Neuronal stem cell (in vitro differentiated cells): ENCODE measurements at regions not wholly inside any gene's neighbourhood (a gene's known extent, or its start where the extent isn't known, plus 50 kb on each side); places are given as distances from the start of the nearest gene placed in this dataset.
A peak's percentile ranks its signal among the peaks of the same experiment; 100 is the strongest.

Experiments
- DNase-seq: peaks from one replicate; pipeline ENCODE4 v3.0.0-alpha.2; 2013; ENCODE audit warnings: low spot score
- H2AFZ ChIP-seq: one replicate; pipeline ENCODE4 v1.6.1; 2013; ENCODE audit warnings: mild to moderate bottlenecking, low read length, inconsistent platforms
- H2AK5ac ChIP-seq: 2 replicates; pipeline ENCODE4 v1.6.1; 2013; ENCODE audit warnings: low read depth, mild to moderate bottlenecking, inconsistent platforms, low read length, moderate library complexity, mixed read lengths
- H2BK120ac ChIP-seq: 2 replicates; pipeline ENCODE4 v1.6.1; 2013; ENCODE audit warnings: low read depth, mild to moderate bottlenecking, inconsistent platforms, low read length, moderate library complexity, mixed read lengths
- H2BK12ac ChIP-seq: one replicate; pipeline ENCODE4 v1.6.1; 2013; ENCODE audit warnings: low read length, inconsistent platforms
- H2BK15ac ChIP-seq: 2 replicates; pipeline ENCODE4 v1.6.1; 2013; ENCODE audit warnings: mild to moderate bottlenecking, low read length, inconsistent platforms, mixed read lengths
- H2BK5ac ChIP-seq: one replicate; pipeline ENCODE4 v1.6.1; 2013; ENCODE audit warnings: inconsistent platforms, mild to moderate bottlenecking, low read length, moderate library complexity
- H3K14ac ChIP-seq: one replicate; pipeline ENCODE4 v1.6.1; 2013; ENCODE audit warnings: low read length, inconsistent platforms
- H3K18ac ChIP-seq: 2 replicates; pipeline ENCODE4 v1.6.1; 2013; ENCODE audit warnings: low read length, inconsistent platforms
- H3K23ac ChIP-seq: 2 replicates; pipeline ENCODE4 v1.6.1; 2013; ENCODE audit warnings: low read depth, mild to moderate bottlenecking, mixed read lengths, low read length, inconsistent platforms; ENCODE audit not compliant: poor library complexity
- H3K27ac ChIP-seq: replicated peaks from 3 replicates; pipeline ENCODE4 v1.5.1; 2013; ENCODE audit warnings: low read length, inconsistent platforms
- H3K27me3 ChIP-seq, 3 experiments: 2 replicates each; pipeline ENCODE4 v1.6.1; 2013; ENCODE audit warnings: low read length in 3 of 3, mild to moderate bottlenecking in 2 of 3, inconsistent platforms in 1 of 3, low read depth in 1 of 3, mixed read lengths in 1 of 3, moderate library complexity in 1 of 3; ENCODE audit not compliant: control insufficient read depth in 3 of 3, insufficient read depth in 3 of 3
- H3K36me3 ChIP-seq, 2 donors: replicated peaks in 1 of 2; 2 replicates each; pipeline ENCODE4 v1.6.1; 2013; ENCODE audit warnings: low read length in 2 of 2; ENCODE audit not compliant: control insufficient read depth in 2 of 2, insufficient read depth in 2 of 2
- H3K4ac ChIP-seq: 2 replicates; pipeline ENCODE4 v1.6.1; 2013; ENCODE audit warnings: inconsistent platforms, mild to moderate bottlenecking, low read length, moderate library complexity
- H3K4me1 ChIP-seq, 2 donors: 1 replicate in 1 of 2; 2 replicates in 1 of 2; pipeline ENCODE4 v1.6.1; 2013; ENCODE audit warnings: low read length in 2 of 2, low read depth in 1 of 2; ENCODE audit not compliant: control insufficient read depth in 2 of 2, insufficient read depth in 1 of 2
- H3K4me2 ChIP-seq: one replicate; pipeline ENCODE4 v1.6.1; 2013; ENCODE audit warnings: mild to moderate bottlenecking, low read length, inconsistent platforms; ENCODE audit not compliant: insufficient read depth, poor library complexity, severe bottlenecking
- H3K4me3 ChIP-seq, 2 donors: 2 replicates each; pipeline ENCODE4 v1.5.1; 2013; ENCODE audit warnings: low read length in 2 of 2, mild to moderate bottlenecking in 2 of 2, inconsistent platforms in 1 of 2, moderate library complexity in 1 of 2
- H3K79me1 ChIP-seq: one replicate; pipeline ENCODE4 v1.6.1; 2013; ENCODE audit warnings: low read depth, mild to moderate bottlenecking, inconsistent platforms, low read length, moderate library complexity
- H3K9ac ChIP-seq: one replicate; pipeline ENCODE4 v1.6.1; 2013; ENCODE audit warnings: mild to moderate bottlenecking, low read depth, low read length, inconsistent platforms; ENCODE audit not compliant: poor library complexity
- H3K9me3 ChIP-seq, 2 donors: replicated peaks in 1 of 2; 2 replicates each; pipeline versions ENCODE3 to v1.6.1; 2013; ENCODE audit warnings: low read length in 2 of 2, mild to moderate bottlenecking in 2 of 2, inconsistent platforms in 1 of 2, low read depth in 1 of 2, mixed read lengths in 1 of 2, moderate library complexity in 1 of 2; ENCODE audit not compliant: control insufficient read depth in 2 of 2, insufficient read depth in 1 of 2
- H4K8ac ChIP-seq: one replicate; pipeline ENCODE4 v1.6.1; 2013; ENCODE audit warnings: low read depth, mild to moderate bottlenecking, inconsistent platforms, low read length, moderate library complexity
- H4K91ac ChIP-seq: one replicate; pipeline ENCODE4 v1.6.1; 2013; ENCODE audit warnings: low read length, low read depth, mild to moderate bottlenecking, inconsistent platforms; ENCODE audit not compliant: poor library complexity
- WGBS, 2 donors: extraction: QIAGEN DNeasy Blood & Tissue Kit; methylation state at CpG; one replicate each; pipeline ENCODE4 v1.1.7; 2013; ENCODE audit warnings: missing lambda C conversion rate in 2 of 2, mixed read lengths in 1 of 2; ENCODE audit not compliant: insufficient read length in 2 of 2, insufficient replicate concordance in 1 of 2; ENCODE audit errors: extremely low coverage in 2 of 2; 5-methylcytosine and 5-hydroxymethylcytosine counted together

DNA sequence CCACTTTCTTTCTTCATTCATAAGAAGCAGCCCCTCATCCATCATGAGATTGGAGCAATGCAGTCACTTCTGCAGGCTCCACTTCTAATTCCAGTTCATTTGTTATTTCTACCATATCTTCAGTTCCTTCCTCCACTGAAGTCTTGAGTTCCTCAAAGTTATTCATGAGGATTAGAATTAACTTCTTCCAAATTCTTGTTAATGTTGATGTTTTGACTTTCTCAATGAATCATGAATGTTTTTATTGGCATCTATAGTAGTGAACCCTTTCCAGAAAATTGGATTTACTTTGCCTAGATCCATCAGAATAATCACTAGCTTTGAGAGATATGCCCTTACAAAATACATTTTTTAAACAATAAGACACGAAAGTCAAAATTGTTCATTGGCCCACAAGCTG is 2567.7 kb upstream of the PCDH20 start:
- H2AFZ ChIP-seq: no peak overlapping the region
- no peak overlapping the region for H4K91ac ChIP-seq
- no peak overlapping the region for H2BK120ac ChIP-seq
- no peak overlapping the region for H2AK5ac ChIP-seq
- no peak overlapping the region for H2BK15ac ChIP-seq
- H3K4me2 ChIP-seq: no peak overlapping the region
- H3K18ac ChIP-seq: no peak overlapping the region
- no peaks in the 10 kb centered on the region for H3K36me3 ChIP-seq
- no peak overlapping the region for H3K14ac ChIP-seq
- no peak for DNase-seq
- no peak overlapping the region for H4K8ac ChIP-seq
- no peak overlapping the region for H3K4me3 ChIP-seq
- H2BK5ac ChIP-seq: no peak overlapping the region
- H3K9me3 ChIP-seq: no peaks in the 10 kb centered on the region
- no CpG with 5 or more reads among the region's 1 CpG for WGBS, 2 donors
- H3K23ac ChIP-seq: no peak overlapping the region
- no peak overlapping the region for H3K27ac ChIP-seq
- no peaks in the 10 kb centered on the region for H3K27me3 ChIP-seq
- H3K4ac ChIP-seq: no peak overlapping the region
- no peaks in the 10 kb centered on the region for H3K4me1 ChIP-seq
- no peak overlapping the region for H3K9ac ChIP-seq
- H3K79me1 ChIP-seq: no peaks in the 10 kb centered on the region
- no peak overlapping the region for H2BK12ac ChIP-seq

DNA sequence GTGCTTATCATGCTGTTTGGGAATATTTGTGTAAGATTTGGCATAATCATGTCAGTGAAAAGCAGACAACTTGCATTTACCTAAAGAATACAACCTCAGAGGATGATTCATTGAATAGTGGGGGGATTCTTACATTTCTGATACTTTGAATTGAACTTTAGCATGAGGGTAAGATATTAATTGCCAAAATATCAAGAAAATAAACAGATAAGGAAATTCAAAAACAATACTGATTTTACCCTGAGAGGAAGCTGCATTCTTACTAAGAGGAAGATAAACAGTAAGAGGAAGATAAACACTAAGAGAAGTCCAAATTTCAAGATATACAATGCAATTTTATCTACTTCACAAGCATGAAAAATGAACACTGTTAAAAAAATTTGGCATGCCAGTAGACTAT is 2564.3 kb upstream of the PCDH20 start:
- Histone ChIP-seq H3K18ac (no peak overlapping the region), H3K9ac (no peak overlapping the region), H3K23ac (no peak overlapping the region), H4K91ac (no peak overlapping the region), H4K8ac (no peak overlapping the region), H2BK12ac (no peak overlapping the region), H3K14ac (no peak overlapping the region), H3K36me3 (no peaks in the 10 kb centered on the region), H2AK5ac (no peak overlapping the region), H3K27ac (no peak overlapping the region), H2BK5ac (no peak overlapping the region), H2AFZ (no peak overlapping the region), H2BK15ac (no peak overlapping the region), H3K79me1 (no peaks in the 10 kb centered on the region), H3K4me1 (no peaks in the 10 kb centered on the region), H2BK120ac (no peak overlapping the region), H3K27me3 (no peaks in the 10 kb centered on the region), H3K4ac (no peak overlapping the region), H3K4me2 (no peak overlapping the region), H3K9me3 (no peaks in the 10 kb centered on the region), H3K4me3 (no peak overlapping the region)
- no peak for DNase-seq

DNA sequence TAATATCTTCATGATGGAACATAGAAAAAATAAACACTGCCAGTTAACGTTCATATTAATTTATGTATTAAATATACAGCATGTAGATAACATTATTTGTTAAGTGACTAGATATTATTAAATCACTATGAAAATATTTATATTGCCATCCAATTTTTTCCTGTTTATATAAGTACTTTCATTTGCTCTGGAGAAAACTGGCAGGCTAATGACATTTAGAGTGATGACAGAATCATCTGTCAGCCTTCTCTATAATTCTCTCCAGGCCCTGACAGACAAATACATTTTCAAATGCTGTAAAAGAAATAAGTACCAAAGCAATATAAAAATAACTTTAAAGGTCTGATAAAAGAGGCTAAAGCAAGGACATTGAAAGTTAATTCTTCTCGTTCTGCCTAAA is 2556.7 kb upstream of the PCDH20 start:
- Histone ChIP-seq H4K91ac (no peak overlapping the region), H4K8ac (no peak overlapping the region), H3K9ac (no peak overlapping the region), H2BK15ac (no peak overlapping the region), H3K27me3 (no peaks in the 10 kb centered on the region), H2AK5ac (no peak overlapping the region), H3K79me1 (no peaks in the 10 kb centered on the region), H2BK120ac (no peak overlapping the region), H3K23ac (no peak overlapping the region), H3K36me3 (no peaks in the 10 kb centered on the region), H2AFZ (no peak overlapping the region), H3K4me3 (no peak overlapping the region), H3K14ac (no peak overlapping the region), H3K27ac (no peak overlapping the region), H3K18ac (no peak overlapping the region), H3K4ac (no peak overlapping the region), H3K4me2 (no peak overlapping the region), H2BK5ac (no peak overlapping the region), H3K4me1 (no peaks in the 10 kb centered on the region), H3K9me3 (no peaks in the 10 kb centered on the region), H2BK12ac (no peak overlapping the region)
- DNase-seq: no peak
- WGBS, 2 donors: no CpG with 5 or more reads among the region's 2 CpGs

DNA sequence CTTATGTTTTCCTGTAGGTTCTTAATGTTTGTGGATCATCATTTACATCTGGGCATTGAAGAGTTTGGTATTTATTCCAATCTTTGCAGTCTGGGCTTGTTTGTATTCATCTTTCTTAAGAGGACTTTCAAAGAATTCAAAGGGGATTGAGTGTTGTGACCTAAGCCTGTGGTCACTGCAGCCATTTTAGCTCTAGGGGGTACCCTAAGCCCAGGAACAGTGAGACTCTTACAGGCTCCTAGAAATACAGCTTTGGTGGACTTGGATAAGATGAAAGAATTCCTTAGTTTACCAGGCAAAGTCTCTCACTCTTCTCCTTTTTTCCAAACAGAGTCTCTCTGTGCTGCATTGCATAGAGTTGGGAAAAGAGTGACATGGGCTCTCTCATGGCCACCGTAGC is 2539.0 kb upstream of the PCDH20 start:
- H3K36me3 ChIP-seq: no peaks in the 10 kb centered on the region
- no peak overlapping the region for H3K4me3 ChIP-seq
- no peak overlapping the region for H4K8ac ChIP-seq
- no peak overlapping the region for H3K14ac ChIP-seq
- H3K4me1 ChIP-seq: no peaks in the 10 kb centered on the region
- H2AFZ ChIP-seq: peak overlapping the region; percentile 18
- no peak overlapping the region for H3K4ac ChIP-seq
- H2BK12ac ChIP-seq: no peak overlapping the region
- no peak overlapping the region for H2AK5ac ChIP-seq
- no CpG with 5 or more reads among the region's 1 CpG for WGBS, 2 donors
- no peak overlapping the region for H2BK15ac ChIP-seq
- no peak overlapping the region for H3K18ac ChIP-seq
- no peak for DNase-seq
- no peak overlapping the region for H2BK120ac ChIP-seq
- no peak overlapping the region for H3K27ac ChIP-seq
- H3K79me1 ChIP-seq: no peaks in the 10 kb centered on the region
- H4K91ac ChIP-seq: no peak overlapping the region
- H3K23ac ChIP-seq: no peak overlapping the region
- H2BK5ac ChIP-seq: no peak overlapping the region
- no peaks in the 10 kb centered on the region for H3K9me3 ChIP-seq
- H3K4me2 ChIP-seq: no peak overlapping the region
- no peak overlapping the region for H3K9ac ChIP-seq
- H3K27me3 ChIP-seq: no peaks in the 10 kb centered on the region
